NCI-H187 (cell line): ENCODE measurements at regions not wholly inside any gene's neighbourhood (a gene's known extent, or its start where the extent isn't known, plus 50 kb on each side); places are given as distances from the start of the nearest gene placed in this dataset.

ENCODE experiments used
- DNase-seq, 2 experiments: peaks; one replicate each; lab custom pipeline; 2025; lab: John Stamatoyannopoulos, UW

DNA sequence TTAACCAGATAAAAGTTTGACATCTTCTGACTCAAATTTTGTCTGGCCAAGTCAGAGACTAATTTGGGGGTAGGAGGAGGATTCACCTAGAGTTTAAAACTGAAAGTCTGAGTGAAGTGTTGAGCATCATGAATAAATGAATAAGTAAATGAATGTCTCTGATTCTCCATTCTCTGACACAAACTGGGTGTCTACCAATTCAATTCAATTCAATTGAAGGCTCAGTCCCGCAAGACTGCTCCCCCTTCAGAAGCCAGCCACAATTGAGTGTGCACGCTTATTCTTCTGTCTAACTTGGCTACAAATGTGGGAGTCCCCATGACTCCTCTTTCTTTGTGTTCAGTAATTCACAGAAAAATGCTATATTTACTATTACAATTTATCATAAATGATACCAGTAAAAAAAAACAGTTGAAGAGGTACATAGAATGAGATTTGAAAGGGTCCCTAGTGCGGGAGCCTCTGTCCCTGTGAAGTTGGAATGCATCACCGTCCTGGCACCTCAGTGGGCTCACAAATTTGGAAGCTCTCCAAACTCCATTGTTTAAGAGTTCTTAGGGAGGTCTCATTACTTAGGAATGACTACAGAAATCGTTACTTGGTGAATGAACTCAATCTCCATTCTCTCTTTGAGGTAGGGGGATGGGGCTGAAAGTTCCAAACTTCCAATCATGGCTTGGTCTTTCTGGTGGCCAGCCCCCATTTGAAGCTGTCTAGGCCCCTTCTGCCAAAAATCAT is 243.7 kb upstream of the PHYHIPL start:
- DNase-seq = no peak

DNA sequence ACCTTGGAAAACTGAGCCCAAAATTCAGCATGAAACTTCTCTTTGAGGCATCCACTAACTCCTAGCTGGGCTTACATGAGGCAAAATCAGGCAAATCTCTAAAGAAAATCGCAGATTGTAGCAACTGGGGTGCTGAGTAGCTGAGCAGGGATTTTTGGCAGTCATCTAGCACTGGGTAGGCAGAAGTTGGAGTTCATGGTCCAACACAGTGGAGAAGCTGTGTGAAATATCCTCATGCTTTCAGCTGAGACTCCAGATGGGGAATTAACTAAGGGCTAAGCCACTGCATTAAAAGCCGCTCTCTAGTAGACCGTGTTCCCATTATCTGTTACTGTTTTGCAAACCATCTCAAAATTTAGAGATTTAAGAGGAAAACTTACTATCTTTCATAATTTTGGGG is 240.1 kb upstream of the PHYHIPL start:
- DNase-seq = no peak

DNA sequence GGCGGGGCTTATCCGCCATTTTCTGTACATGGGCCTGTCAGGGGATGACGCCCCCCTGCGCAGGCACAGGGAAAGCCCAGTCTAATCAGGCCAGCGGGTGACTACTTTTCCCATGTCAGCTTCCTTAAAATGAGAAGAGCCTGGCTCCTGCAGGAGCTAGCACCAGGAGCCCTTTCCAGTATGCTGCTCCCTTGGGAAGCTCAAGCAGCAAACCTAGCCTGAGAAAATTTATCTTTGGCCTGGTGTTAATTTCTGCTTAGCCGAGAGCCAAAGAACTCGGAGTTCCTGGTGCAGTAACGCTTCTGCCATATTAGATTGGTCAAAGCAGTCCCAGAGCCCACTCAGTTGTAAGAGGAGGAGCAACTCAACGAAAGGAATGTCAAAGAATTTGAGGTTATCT is 239.0 kb upstream of the PHYHIPL start:
- no peak for DNase-seq

DNA sequence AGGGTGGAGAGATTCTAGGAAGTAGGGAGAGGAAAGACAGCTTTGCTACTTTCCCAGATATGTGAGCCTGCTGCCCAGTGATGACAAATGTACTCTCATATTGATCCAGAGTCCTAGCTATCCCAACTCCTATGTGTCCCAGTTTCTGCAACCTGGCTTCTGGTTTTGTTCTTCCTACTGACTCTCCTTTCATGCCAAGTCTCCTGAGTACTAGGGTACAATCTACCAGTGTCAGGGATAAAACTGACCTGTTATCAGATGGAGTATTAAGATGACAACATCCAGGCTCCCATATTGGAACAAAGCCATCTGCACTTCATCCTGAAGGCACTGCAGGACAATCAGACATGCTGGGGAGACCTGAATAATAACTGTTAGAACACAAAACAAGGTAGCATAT is 233.7 kb upstream of the PHYHIPL start:
- DNase-seq = no peak

DNA sequence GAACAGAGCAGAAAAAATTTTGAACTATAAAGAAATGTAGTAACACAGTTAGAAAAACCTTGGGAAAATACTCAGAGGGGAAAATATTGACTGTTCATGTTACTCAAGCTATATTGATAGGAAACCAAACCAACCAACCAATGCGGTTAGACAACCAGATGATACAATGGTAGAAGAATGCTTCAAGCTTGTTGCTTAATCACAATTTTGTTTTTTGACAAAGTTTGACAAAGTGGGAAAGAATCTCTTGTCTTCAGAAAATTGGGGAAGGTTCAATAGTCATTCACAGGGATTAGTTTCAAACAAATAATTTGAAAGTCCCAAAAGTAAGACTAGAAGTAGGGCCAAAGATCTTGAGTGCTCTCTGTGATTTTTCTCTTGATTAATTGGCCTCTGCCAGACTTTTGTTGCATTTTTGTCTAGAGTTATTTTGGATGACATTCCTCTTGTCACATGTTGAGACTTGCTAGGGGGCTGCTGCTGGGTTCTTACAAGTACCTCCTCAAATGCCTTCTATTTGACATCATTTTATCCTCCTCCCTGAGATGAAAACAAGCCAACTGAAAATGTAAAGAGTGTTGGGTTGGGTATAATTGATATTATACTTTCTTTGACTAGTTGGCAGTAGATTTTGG is 233.1 kb upstream of the PHYHIPL start:
- DNase-seq = no peak

DNA sequence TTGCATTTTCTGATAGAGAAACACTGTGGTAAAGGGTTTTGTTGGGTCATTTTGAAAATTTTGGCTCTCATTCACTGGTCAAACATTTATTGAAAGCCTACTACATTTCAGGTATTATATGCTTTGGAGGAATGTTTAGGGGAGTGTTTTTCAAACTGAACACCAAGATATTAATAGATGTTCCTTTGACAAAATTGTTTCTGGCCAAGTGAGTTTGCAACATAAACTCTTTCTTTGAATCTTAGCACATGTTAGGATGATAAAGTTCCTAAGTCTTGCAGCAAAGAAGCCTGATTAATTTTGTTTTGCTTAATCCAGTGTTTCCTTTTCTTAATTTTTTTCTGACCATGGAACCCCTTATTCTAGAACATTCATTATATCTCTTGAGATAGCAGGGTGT is 232.5 kb upstream of the PHYHIPL start:
- DNase-seq = no peak

DNA sequence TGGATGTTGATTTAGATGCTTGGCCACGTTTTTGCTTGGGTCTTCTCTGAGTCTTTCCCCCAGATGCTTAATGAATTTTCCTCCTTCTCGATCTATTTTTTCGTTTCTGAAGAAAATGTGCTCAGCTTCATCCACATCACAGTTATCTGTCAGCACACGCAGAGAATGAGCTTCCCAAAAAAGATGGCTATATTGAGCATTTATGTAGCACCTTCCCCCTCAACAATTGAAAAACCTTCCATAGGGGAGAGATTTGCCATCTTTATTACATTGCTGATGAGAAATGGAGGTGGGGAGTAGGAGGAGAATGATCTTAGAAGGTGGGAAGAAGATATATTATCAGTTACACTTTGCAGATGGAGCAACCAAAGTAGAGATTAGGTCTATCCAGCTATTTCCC is 228.1 kb upstream of the PHYHIPL start:
- DNase-seq = no peak

DNA sequence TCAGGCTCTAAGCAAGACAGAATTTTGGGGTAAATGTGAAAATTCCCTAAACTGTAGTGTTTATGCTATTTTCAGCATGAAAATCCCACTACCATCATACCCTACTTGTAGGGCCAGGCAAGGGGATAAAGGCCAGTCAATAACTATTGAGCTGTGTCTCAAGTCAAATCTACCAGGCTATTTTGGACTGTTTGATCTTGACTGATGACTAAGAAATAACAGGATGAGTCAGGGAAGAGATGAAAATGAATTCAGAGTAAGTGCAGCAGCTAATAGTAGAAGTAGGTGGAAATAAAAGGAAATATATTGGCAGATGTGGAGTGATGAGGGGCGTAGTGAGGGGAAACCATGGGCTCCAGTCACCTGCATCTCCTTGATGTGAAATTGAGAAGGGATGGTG is 225.8 kb upstream of the PHYHIPL start:
- no peak for DNase-seq

DNA sequence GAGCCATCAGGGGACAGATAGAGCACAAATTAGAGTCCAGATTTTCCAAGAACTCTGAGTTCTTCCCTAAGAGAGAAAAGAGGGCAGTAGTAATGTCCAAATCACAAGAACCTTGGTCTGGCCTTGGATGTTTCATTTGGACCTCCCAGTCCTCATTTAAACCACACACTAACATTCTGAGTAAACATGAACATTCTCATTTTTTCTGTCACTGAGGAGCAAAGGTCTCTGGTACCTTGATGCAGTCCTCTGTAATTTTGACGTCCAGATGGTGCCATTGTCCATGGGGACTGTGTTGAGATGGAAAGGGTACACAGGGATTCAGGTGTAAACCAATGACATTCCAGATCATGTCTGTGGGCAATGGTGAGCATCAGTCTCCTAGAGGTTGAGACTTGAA is 225.4 kb upstream of the PHYHIPL start:
- DNase-seq = no peak

DNA sequence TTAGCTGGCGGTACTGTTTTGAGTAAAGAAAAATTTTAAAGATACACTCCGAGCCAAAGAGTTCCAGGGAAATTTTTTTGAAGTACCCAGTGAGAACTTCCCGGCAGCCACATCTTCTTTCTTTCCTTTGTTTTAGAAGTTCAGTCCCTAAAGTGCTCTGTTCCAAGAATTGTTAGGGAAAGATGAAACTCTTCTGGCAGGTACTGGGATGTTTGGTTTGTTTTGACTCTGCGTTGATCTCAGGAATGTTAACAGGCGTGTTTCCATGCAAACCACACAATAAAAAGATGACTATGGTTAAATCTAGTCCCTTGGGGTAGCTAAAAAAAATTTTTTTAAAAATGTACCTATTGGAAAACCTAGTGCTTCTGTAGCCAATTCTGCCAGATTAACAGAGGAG is 224.7 kb upstream of the PHYHIPL start:
- no peak for DNase-seq

DNA sequence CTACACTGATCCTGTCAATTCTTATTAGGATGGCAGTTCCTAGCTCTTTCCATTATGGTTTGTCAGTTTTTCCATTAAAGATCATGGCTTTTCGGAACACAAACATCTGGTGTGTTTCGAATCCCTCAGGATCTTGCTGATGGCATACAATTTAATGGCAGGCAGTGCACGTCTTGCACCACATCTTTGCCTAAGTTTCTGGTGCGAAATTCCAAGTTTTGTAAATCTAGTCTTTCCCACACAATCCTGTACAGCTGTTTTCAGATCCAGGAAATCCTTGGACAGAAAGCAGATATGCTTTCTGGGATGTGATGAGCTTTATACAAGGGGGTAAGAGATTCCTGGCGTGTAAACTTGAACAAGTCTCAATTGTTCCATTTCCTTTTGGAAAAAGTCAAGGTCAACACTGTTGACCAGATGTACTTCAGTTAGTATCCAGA is 224.3 kb upstream of the PHYHIPL start:
- no peak for DNase-seq

DNA sequence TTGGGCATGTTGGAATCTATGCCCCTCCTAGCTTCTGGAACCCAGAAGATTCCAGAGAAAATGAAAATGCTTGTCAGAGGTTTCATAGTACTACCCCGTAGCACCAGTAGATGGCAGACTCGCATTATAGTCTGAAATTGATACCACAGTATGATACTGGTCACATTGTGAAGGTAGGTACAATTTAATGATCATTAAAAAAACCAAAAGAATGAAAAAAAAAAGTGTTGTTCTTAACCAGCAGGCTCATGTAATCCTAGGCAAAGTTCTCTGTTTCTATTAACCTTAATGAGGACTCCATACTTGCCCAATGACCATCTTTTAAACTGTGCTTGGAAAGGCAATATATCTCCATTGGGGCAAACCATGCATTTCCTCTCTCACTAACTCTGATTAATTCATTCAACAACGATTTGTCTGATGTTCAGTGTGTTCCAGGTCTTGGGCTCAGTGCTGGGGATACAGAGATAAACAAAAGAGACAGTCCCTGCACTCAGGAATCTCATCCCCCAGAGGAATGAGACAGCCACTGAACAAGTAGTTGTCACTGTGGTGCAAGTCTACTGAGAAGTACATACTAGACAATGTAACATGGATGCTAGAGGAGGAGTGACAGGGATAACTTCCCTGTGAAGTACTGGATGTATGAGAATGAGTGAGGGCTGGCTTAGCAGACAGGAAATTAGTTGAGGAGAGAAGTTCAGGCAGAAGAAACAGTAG is 223.5 kb upstream of the PHYHIPL start:
- no peak for DNase-seq

DNA sequence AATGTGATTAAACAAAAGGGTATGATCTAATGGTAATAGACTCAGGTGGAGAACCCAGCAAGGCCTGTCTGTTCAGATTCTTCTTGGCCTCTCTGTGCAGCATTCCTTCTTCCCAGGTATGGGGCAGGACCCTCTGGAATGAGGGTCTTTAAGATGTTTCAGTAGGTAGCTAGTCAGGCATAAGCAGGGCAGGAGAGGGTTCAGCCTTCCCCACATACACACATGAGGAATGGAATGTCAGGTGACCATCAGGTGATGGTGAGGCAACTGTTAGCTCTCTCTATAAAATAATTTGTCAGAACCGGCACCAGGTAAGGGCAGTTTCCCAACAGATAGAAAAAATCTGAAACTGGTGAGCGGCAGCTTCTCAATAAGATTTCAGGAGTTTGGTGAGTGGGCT is 222.3 kb upstream of the PHYHIPL start:
- no peak for DNase-seq

DNA sequence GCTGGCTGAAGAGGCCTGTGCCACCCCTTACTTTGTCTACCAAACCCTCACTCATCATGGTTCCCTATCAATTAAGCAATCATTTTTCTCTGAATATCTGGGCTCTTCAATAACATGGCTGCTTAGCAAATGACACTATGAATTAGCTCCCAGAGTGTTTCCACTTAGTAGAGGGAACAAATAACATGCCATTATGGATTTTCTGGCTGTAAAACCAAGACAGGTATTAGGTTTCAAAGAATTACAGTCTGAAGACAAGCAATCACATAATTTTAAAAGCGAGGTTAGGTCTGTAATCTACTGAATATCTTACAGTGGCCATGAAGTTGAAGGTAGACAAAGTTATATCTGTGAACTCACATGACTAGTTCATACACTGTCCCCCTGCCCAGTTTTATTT is 220.8 kb upstream of the PHYHIPL start:
- no peak for DNase-seq

DNA sequence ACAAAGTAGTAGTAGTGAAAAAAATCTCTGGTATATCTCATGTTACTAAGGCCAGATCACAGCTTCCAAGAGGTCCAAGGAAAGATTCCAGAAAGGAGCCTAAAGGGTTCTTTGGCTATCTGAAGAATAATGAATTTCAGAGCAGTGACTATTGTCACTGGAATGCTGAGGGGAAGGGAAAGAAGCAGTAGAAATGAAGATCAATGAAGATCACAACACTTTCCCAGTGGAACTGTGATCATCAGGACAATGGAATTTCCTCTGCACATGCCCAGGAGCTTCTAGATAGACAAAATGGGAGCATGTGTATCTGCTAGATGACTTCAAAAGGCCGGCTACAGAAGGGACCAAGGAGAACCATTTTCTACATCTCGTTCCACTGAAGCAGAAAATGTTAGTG is 219.5 kb upstream of the PHYHIPL start:
- no peak for DNase-seq

DNA sequence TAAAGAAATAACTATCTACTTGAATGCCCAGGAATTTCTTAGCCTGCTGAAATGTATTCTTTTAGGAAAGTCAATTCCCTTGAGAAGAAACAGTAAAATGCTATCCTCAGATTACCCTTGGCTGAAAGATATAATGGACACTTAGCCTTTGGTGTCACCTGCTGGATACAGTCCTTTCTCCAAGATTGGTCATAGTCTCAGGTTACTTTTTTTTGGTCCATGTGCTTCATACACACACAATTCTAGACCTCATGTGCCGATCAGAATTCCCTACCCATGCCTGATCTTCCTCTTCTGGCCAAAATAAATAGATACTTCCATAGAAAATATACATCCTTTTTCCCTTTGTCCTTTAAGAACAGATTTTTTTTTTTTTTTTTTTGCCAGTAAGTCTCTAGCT is 218.9 kb upstream of the PHYHIPL start:
- DNase-seq = no peak

DNA sequence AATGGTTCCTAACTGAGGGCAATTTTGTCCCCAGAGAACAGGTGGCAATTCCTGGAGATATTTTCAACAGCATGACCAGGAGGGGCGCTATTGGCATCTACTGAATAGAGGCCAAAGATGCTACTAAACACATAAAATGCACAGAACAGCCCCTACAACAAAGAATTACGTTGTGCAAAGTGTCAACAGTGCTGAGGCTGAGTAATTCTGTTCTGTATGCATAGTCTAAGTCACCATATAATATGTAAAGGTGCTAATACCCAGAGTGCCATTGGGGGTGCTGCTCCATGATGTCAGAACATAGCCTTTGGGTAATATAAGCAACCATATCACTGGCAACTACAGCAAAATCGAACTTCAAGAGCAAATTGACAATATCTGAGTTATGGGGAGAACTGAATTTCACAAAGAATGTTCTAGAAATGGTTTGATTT is 213.3 kb upstream of the PHYHIPL start:
- DNase-seq = no peak

DNA sequence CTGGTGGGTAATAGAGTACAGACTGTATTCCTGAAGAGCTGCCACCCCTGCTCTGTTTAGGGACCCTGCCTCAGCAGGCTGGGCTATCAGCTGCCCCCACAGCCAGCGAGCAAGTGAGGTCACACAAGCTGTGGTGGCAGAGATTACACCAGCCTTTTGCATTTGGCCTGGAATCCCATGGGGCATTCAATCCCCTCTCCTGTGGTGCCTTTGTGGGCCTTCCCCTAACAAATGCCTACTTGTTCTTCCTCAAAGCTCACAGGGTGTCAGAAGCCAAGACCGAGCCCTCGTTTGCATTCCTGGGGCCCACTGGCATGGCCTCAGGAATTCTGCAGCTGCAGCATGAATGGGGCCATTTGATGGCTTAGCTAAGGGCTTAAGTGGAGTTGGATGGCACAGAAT is 212.7 kb upstream of the PHYHIPL start:
- DNase-seq = no peak

DNA sequence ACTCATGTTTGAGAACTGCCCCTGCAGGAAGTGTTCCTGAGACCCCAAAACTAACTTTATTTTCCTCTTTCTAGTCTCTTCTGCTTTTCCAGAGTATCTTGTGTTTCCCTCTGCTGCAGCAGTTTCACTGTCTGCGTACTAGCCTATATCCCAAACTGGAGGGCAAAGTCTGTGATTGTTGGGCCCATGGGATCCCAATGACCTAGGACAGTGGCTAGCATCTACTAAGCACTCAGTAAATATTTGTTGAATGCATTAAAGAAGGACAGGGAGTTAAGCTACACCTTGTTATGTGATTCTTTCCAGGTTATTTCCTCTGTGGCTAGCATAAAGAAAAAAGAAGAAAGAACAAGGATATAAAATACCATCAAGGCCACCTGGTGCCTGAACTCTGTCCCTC is 210.6 kb upstream of the PHYHIPL start:
- DNase-seq = no peak

DNA sequence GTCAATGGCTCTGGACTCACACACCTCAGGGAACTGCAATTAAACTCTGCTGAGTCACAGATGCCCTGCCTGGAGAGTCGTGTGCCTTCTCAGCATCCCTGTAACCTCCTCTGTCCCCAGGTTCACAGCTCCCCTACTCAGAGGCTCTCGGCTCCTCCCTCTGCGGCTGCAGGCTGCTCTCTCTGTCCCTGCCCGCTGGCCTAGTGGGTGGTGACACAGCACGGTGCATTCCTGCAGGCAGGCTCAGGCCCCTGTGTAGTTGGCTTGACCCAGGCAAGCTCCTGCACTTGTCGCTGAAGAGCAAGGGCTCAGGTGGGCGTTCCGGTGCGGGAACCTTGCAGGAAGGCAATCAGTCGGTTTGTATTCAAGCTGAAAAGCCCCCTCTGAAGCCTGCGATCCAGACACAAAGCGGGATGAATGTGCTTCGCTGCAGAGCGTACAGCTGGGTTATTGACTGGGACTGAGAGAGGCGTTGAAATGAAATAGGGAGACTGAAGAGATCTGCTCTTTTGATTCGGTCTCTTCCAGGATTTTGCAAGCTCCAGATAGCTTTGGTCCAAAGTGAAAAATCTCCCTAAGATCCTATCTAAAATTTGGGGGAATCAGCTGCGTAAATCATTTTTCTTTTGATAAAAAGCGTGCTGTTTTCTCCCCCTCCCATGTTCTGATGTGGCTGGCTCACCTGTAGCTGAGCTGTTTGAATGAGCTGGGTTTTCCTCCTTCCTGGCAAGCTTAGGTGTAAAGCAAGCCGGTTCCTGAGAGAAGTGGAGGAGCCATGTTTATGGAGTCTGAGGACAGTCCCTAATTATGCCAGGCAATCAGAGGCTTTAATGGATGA is 208.7 kb upstream of the PHYHIPL start:
- peak in 1 of 2 experiments; percentile 6 for DNase-seq

DNA sequence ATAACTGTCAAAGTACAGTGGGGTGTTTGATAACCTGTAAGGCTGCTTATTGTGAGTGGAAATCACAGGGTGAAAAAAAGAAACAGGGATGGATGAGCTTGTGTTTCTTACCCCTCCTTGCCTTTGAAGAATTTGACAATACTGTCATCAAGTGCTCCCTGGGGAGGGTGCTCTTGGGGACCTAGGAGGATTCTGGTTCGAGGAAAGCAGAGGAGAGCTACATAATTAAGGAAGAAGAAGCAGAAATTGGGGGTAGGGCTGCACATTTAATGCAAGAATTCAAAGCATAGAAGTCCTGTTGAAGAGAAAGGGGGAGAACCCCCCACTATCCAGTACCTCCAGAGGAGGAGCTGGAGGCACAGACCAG is 208.1 kb upstream of the PHYHIPL start:
- DNase-seq = peak in 1 of 2 experiments; percentile 22

DNA sequence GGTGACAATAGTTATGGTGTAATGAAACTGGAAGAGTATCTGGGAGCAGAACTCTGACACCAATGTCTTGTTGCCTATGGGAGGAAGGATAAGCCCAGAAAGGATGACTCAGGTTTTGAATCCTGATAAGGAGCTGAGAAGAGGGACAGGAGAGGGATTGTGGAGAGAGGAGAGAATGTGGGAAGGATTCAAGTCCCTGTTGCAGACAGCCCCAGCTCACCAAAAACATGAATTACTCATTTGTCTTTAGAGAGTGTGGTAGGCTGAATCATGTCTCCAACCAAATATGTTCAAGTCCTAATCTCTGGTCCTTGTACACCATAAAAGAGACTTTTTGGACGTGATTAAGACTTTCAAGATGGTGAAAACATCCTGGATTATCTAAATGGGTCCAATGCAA is 206.9 kb upstream of the PHYHIPL start:
- no peak for DNase-seq
